Erythroblast (primary cell): ENCODE measurements at regions not wholly inside any gene's neighbourhood (a gene's known extent, or its start where the extent isn't known, plus 50 kb on each side); places are given as distances from the start of the nearest gene placed in this dataset.

Source experiments
- GATA1 ChIP-seq: IDR thresholded peaks from 2 replicates; pipeline ENCODE4 v1.6.1; 2011; ENCODE audit warnings: low read depth, mild to moderate bottlenecking, control low read depth, low read length, moderate library complexity
- POLR2A ChIP-seq: IDR thresholded peaks from 2 replicates; pipeline ENCODE4 v1.6.1; 2011; ENCODE audit warnings: mild to moderate bottlenecking, low read length

DNA sequence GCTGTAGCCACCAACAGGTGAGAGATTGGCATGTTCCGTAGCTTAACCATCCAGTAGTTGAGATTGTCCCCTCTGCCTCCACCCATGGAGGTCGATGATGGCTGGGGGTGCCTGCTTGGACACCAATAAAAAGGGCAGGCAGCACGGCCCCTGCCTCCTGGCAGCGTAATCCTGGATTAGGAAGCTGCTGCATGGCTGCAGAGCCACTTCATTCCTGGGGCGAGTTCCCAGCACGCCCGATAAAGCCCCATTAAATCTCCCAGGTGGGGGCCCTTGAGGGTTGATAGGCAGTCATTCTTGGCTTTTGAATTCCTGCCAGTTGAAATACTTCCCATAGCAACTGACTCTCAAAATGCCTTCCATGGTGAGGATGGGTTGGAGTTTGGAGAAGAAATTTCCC lies 67.8 kb downstream of the PLXNA1 start:
- TF ChIP-seq POLR2A (no peak), GATA1 (no peak)
